ENCODE measurements at regions not wholly inside any gene's neighbourhood (a gene's known extent, or its start where the extent isn't known, plus 50 kb on each side); places are given as distances from the start of the nearest gene placed in this dataset.
A peak's percentile ranks its signal among the peaks of the same experiment; 100 is the strongest.

- intact Hi-C loops (cut with micrococcal nuclease; ENCODE audit: unreplicated experiment): no loop called here
- no peak overlapping the region for H3K27ac Mint-ChIP-seq (ENCODE audit: unreplicated experiment)
- no peaks in the 10 kb centered on the region for H3K36me3 Mint-ChIP-seq (ENCODE audit: insufficient read depth, unreplicated experiment)
- peaks cover 6% of the 10 kb centered on the region for H3K4me1 Mint-ChIP-seq (ENCODE audit: low read depth, unreplicated experiment)
- CTCF ChIA-PET: no interaction called here
- no TSS peak for BruUV-seq (replicated peaks)
- no peaks in the 10 kb centered on the region for H3K27me3 Mint-ChIP-seq (ENCODE audit: insufficient read depth, unreplicated experiment)
- no peak for DNase-seq
- no peaks in the 10 kb centered on the region for H3K9me3 ChIP-seq
- peaks cover 3% of the 10 kb centered on the region for H3K4me1 ChIP-seq
- no peak overlapping the region for H3K4me3 Mint-ChIP-seq (ENCODE audit: unreplicated experiment)
- H3K27me3 ChIP-seq (replicated peaks; ENCODE audit: control insufficient read depth, insufficient read depth, low read length): no peaks in the 10 kb centered on the region
- no peak for TF ChIP-seq CTCF (IDR thresholded peaks at IDR 0.05; ENCODE audit: insufficient read depth in 1 of 2, low read depth in 1 of 2, low read length in 1 of 2, severe bottlenecking in 1 of 2, unreplicated experiment in 1 of 2)
- H3K9me3 Mint-ChIP-seq (ENCODE audit: unreplicated experiment): no peaks in the 10 kb centered on the region
- POLR2A ChIA-PET: no interaction called here
- no peak overlapping the region for H3K4me3 ChIP-seq (ENCODE audit: low read depth, low read length)
- no peaks in the 10 kb centered on the region for H3K36me3 ChIP-seq (ENCODE audit: control insufficient read depth, insufficient read depth, low read length)
Observed at GRCh38 chr4:30783751-30784150, 63.6 kb downstream of the PCDH7 start.

GRCh38 chr4:30789219-30789671 lies 69.1 kb downstream of the PCDH7 start:
- BruUV-seq (replicated peaks): no TSS peak
- H3K4me3 Mint-ChIP-seq (ENCODE audit: unreplicated experiment): peak overlapping the region; percentile 54

GRCh38 chr4:30790123-30790522 lies 70.0 kb downstream of the PCDH7 start:
- no peak overlapping the region for H3K4me3 Mint-ChIP-seq (ENCODE audit: unreplicated experiment)
- CTCF ChIA-PET: no interaction called here
- H3K4me1 Mint-ChIP-seq (ENCODE audit: low read depth, unreplicated experiment): peaks cover 12% of the 10 kb centered on the region
- H3K9me3 ChIP-seq: no peaks in the 10 kb centered on the region
- H3K4me3 ChIP-seq (ENCODE audit: low read depth, low read length): no peak overlapping the region
- POLR2A ChIA-PET: no interaction called here
- intact Hi-C loops (cut with micrococcal nuclease; ENCODE audit: unreplicated experiment): no loop called here
- TF ChIP-seq CTCF (IDR thresholded peaks at IDR 0.05; ENCODE audit: insufficient read depth in 1 of 2, low read depth in 1 of 2, low read length in 1 of 2, severe bottlenecking in 1 of 2, unreplicated experiment in 1 of 2): no peak
- no TSS peak for BruUV-seq (replicated peaks)
- no peaks in the 10 kb centered on the region for H3K27me3 ChIP-seq (replicated peaks; ENCODE audit: control insufficient read depth, insufficient read depth, low read length)
- no peaks in the 10 kb centered on the region for H3K36me3 Mint-ChIP-seq (ENCODE audit: insufficient read depth, unreplicated experiment)
- H3K9me3 Mint-ChIP-seq (ENCODE audit: unreplicated experiment): no peaks in the 10 kb centered on the region
- peaks cover 25% of the 10 kb centered on the region for H3K4me1 ChIP-seq
- H3K27ac Mint-ChIP-seq (ENCODE audit: unreplicated experiment): no peak overlapping the region
- no peak for DNase-seq
- no peaks in the 10 kb centered on the region for H3K36me3 ChIP-seq (ENCODE audit: control insufficient read depth, insufficient read depth, low read length)
- H3K27me3 Mint-ChIP-seq (ENCODE audit: insufficient read depth, unreplicated experiment): no peaks in the 10 kb centered on the region

More at GRCh38 chr4:30789219-30789671, 69.1 kb downstream of the PCDH7 start:
- H3K4me1 Mint-ChIP-seq (ENCODE audit: low read depth, unreplicated experiment): peaks cover 12% of the 10 kb centered on the region
- no peak for TF ChIP-seq CTCF (IDR thresholded peaks at IDR 0.05; ENCODE audit: insufficient read depth in 1 of 2, low read depth in 1 of 2, low read length in 1 of 2, severe bottlenecking in 1 of 2, unreplicated experiment in 1 of 2)
- intact Hi-C loops (cut with micrococcal nuclease; ENCODE audit: unreplicated experiment): loop anchor here (1.0 to 2.0 kb wide), 3 partner anchors 32 to 70 kb away; no protein-coding TSS in a partner anchor
- POLR2A ChIA-PET: no interaction called here
- Histone ChIP-seq H3K4me3 (ENCODE audit: low read depth, low read length) (no peak overlapping the region), H3K27me3 (replicated peaks; ENCODE audit: control insufficient read depth, insufficient read depth, low read length) (no peaks in the 10 kb centered on the region), H3K4me1 (peaks cover 25% of the 10 kb centered on the region), H3K9me3 (no peaks in the 10 kb centered on the region), H3K36me3 (ENCODE audit: control insufficient read depth, insufficient read depth, low read length) (no peaks in the 10 kb centered on the region)
- peak; percentile 47 to 63 for DNase-seq
- no peaks in the 10 kb centered on the region for H3K27me3 Mint-ChIP-seq (ENCODE audit: insufficient read depth, unreplicated experiment)
- H3K27ac Mint-ChIP-seq (ENCODE audit: unreplicated experiment): peak overlapping the region; percentile 36
- no peaks in the 10 kb centered on the region for H3K9me3 Mint-ChIP-seq (ENCODE audit: unreplicated experiment)
- CTCF ChIA-PET: no interaction called here
- H3K36me3 Mint-ChIP-seq (ENCODE audit: insufficient read depth, unreplicated experiment): no peaks in the 10 kb centered on the region

Measured in Caco-2 (cell line).